Motor neuron (in vitro differentiated cells): ENCODE measurements at regions not wholly inside any gene's neighbourhood (a gene's known extent, or its start where the extent isn't known, plus 50 kb on each side); places are given as distances from the start of the nearest gene placed in this dataset.
A peak's percentile ranks its signal among the peaks of the same experiment; 100 is the strongest.
"Not testable (repeated sequence)": the region's sequence is repeated elsewhere in the genome, so short reads cannot be mapped to it uniquely, and the experiment has no call there.

Experiments used
- ATAC-seq, 8 experiments: fragments of 200-7000 bp; cut with Tn5 transposase; replicated peaks in 6 of 8; 2 replicates each; pipeline ENCODE4 v1.8.0; 2021; ENCODE audit warnings: mild to moderate bottlenecking in 8 of 8, moderate library complexity in 8 of 8
- H3K27ac ChIP-seq, 2 donors: fragments of 250-450 bp; sonication (Bioruptor Pico); 2 replicates each; pipeline ENCODE4 v1.9.0; 2021; ENCODE audit warnings: antibody characterized with exemption in 2 of 2, mild to moderate bottlenecking in 2 of 2, moderate library complexity in 1 of 2
- H3K4me1 ChIP-seq, 2 donors: fragments of 250-450 bp; sonication (Bioruptor Pico); replicated peaks in 1 of 2; 2 replicates each; pipeline ENCODE4 v1.6.1; 2021; ENCODE audit warnings: antibody characterized with exemption in 2 of 2, mild to moderate bottlenecking in 2 of 2, moderate library complexity in 1 of 2
- H3K4me3 ChIP-seq, 5 donors: fragments of 250-450 bp; sonication (Bioruptor Pico); 2 replicates each; pipeline ENCODE4 v1.9.0; 2021; ENCODE audit warnings: antibody characterized with exemption in 5 of 5, mild to moderate bottlenecking in 5 of 5, moderate library complexity in 4 of 5
- WGBS, 10 experiments: fragments of 450-650 bp; shearing (Covaris generic); methylation state at CpG; one replicate each; pipeline ENCODE4 v1.0.0; 2022; 5-methylcytosine and 5-hydroxymethylcytosine counted together
- in situ Hi-C, 9 experiments: fragments of 400-800 bp; cut with MboI; loops; one replicate each; pipeline ENCODE4 v1.15.0; 2021; ENCODE audit warnings: low sequenced_read_pairs in 9 of 9, low pct_unique_long_range_greater_than_20kb in 2 of 9; ENCODE audit not compliant: unreplicated experiment in 9 of 9

GRCh38 chr1:119225831-119226230, 85.4 kb upstream of the WARS2 start:
- Histone ChIP-seq H3K27ac (no peak overlapping the region), H3K4me3 (no peak overlapping the region), H3K4me1 (peaks cover 19 to 24% of the 10 kb centered on the region in 2 donors)
- in situ Hi-C loops: no loop called here
- 92 to 100% (median 100%) methylated on average over 1 to 2 of the region's 2 CpGs; no CpG with 5 or more reads in 5 of the 10 experiments for WGBS, 10 experiments
- ATAC-seq: no peak

DNA sequence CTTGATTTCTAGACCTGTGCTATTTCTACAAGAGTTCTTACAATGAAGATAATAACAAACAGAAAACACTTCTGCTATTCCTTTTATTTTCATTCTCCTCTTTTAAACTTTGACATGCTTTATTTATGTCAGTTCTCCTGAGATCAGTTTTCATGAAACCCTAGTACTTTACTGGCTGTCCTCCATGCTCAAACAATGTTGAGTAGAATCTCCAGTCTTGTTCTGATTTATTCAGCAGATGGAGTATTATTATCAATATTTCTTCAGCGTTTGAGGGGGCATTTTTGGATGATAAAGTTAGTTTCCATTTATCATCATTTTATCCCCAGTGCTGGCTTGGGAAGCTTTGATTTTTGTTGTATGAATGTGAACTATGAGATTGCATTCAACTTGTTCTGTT, 85.9 kb upstream of the WARS2 start:
- no peak for ATAC-seq
- Histone ChIP-seq H3K4me3 (no peak overlapping the region), H3K4me1 (peaks cover 19 to 24% of the 10 kb centered on the region in 2 donors), H3K27ac (no peak overlapping the region)
- in situ Hi-C loops: no loop called here
- 0 to 100% (median 83%) methylated on average over 1 of the region's 1 CpG; no CpG with 5 or more reads in 3 of the 10 experiments for WGBS, 10 experiments

- Histone ChIP-seq H3K4me3 (no peak overlapping the region), H3K4me1 (peaks cover 19 to 24% of the 10 kb centered on the region in 2 donors), H3K27ac (no peak overlapping the region)
- WGBS, 10 experiments: 50 to 80% (median 67%) methylated on average over 1 to 3 of the region's 3 CpGs; no CpG with 5 or more reads in 3 of the 10 experiments
- in situ Hi-C loops: no loop called here
- peak in 7 of 8 experiments; percentile 33 to 85 (median 65) for ATAC-seq
Measured at GRCh38 chr1:119226913-119227312, 86.5 kb upstream of the WARS2 start.

DNA sequence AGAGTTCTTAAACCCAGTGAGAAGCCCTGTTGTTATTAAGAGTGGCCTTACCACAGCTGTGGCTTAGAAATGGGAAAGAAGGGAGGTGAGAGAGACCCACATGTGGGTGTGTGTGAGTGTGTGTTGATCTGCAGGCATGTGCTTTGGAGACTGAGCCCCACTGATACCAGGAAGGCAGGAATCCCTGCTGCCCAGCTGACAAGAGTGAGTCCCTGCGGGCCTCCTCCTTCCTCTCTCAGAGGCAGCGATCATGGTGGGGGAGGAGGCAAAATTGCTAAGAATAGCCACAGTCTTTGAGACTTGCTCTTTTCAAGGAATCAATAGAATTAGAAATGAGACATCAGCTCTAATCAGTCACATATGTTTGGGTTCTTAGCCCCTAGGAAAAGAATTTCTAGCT, 87.0 kb upstream of the WARS2 start:
- in situ Hi-C loops: no loop called here
- Histone ChIP-seq H3K27ac (peak overlapping the region in 1 of 2 donors; percentile 10), H3K4me1 (peaks cover 19 to 24% of the 10 kb centered on the region in 2 donors), H3K4me3 (no peak overlapping the region)
- 0 to 78% (median 26%) methylated on average over 1 to 2 of the region's 2 CpGs; no CpG with 5 or more reads in 4 of the 10 experiments for WGBS, 10 experiments
- ATAC-seq: peak; percentile 24 to 82 (median 51)

GRCh38 chr1:119228335-119229080, 88.1 kb upstream of the WARS2 start:
- Histone ChIP-seq H3K4me3 (no peak overlapping the region), H3K4me1 (peaks cover 19 to 24% of the 10 kb centered on the region in 2 donors), H3K27ac (no peak overlapping the region)
- in situ Hi-C loops: no loop called here
- 11 to 91% (median 82%) methylated on average over 3 to 4 of the region's 4 CpGs for WGBS, 10 experiments
- ATAC-seq: peak in 3 of 8 experiments; percentile 54 to 59 (median 58)

GRCh38 chr1:119235120-119235519, 94.7 kb upstream of the WARS2 start:
- 0 to 95% (median 65%) methylated on average over 1 to 2 of the region's 2 CpGs; no CpG with 5 or more reads in 3 of the 10 experiments for WGBS, 10 experiments
- ATAC-seq: peak in 2 of 8 experiments; percentile 53 to 72
- no peaks in the 10 kb centered on the region for H3K4me1 ChIP-seq
- H3K4me3 ChIP-seq: no peak overlapping the region
- no peak overlapping the region for H3K27ac ChIP-seq
- in situ Hi-C loops: no loop called here

DNA sequence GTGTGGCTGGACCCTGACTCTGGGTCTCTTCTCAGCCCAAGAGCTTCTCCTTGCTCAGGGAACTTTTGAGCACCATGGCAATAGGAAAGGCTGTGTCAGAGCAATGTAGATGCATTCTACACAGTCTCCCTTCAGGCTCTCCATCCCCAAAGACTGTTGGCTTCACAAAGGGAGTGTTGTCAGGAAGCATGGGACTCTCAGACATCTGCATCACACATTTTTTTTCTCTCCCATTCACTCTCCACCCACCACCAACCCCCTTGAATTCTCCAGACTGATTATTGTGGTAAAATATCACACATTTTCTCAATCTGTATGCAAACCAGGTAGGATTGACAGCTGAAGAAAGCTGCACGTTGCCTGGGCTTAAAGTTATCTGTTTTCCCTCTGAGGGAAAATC, 105.4 kb upstream of the WARS2 start:
- no peak overlapping the region for H3K27ac ChIP-seq
- in situ Hi-C loops: no loop called here
- 0 to 71% (median 40%) methylated on average over 1 of the region's 1 CpG; no CpG with 5 or more reads in 3 of the 10 experiments for WGBS, 10 experiments
- peak in 2 of 8 experiments; percentile 49 to 52 for ATAC-seq
- H3K4me3 ChIP-seq: no peak overlapping the region
- no peaks in the 10 kb centered on the region for H3K4me1 ChIP-seq

DNA sequence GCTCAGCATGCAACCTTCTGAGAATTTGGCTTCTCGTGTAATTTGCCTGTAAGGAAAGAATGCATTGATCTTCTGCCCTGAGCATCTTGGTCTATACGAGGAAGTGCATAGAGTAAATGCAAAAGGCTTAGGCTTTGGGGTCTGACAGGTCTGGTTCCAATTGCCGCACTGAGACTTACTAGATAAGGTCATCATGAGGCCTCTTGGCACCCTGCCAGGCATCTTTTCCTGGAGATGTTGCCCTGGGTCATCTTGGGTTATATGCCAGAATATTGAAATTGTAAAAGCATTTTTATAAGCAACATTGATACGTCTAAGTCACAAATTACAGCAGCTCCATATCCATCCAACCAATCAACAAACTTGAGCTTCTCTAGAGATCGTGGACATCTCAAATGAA, 108.8 kb upstream of the WARS2 start:
- 60 to 100% (median 91%) methylated on average over 1 to 5 of the region's 5 CpGs; no CpG with 5 or more reads in 1 of the 10 experiments for WGBS, 10 experiments
- Histone ChIP-seq H3K27ac (no peak overlapping the region), H3K4me3 (no peak overlapping the region), H3K4me1 (no peaks in the 10 kb centered on the region)
- no peak for ATAC-seq
- in situ Hi-C loops: no loop called here

DNA sequence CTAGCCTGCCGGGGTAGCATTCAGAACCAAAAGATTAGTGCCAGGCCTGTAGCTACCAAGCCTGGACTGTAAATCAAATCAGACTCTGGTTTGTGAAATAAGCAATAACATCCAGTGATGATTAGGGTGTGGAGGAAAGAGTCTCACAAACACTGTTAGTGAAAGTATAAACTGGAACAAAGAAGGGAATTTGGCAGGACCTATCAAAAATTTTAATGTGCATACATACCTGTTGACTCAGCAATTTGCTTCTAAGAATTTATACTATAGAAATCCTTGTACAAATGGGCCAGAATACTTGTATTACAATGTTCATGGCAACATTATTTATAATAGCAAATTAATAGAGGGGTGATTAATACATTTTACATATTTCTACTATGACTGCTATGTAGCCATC, 109.8 kb upstream of the WARS2 start:
- no peak overlapping the region for H3K4me3 ChIP-seq
- 100% methylated on average over 1 of the region's 1 CpG; no CpG with 5 or more reads in 6 of the 10 experiments for WGBS, 10 experiments
- H3K4me1 ChIP-seq: no peaks in the 10 kb centered on the region
- in situ Hi-C loops: no loop called here
- H3K27ac ChIP-seq: no peak overlapping the region
- no peak for ATAC-seq

DNA sequence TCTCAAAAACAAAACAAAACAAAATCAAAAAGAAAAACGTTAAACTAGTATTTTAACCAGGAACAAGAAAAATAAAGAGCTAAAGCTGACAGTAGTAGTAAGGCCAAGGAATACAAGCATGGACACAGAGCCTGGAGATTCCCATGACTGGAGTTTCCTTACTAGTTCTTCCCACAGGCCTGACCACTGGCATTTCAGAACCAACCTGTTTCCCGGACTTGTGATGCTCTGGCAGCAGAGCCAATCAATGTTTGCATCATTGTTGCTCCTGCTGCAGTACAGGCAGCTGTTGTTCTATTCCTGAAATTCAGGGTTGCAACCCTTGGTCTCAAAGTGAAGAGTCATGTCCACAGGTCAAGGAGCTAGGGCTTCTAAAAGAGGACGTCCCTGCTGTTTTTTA, 111.3 kb upstream of the WARS2 start:
- in situ Hi-C loops: no loop called here
- 53 to 100% (median 88%) methylated on average over 1 to 3 of the region's 3 CpGs; no CpG with 5 or more reads in 2 of the 10 experiments for WGBS, 10 experiments
- no peaks in the 10 kb centered on the region for H3K4me1 ChIP-seq
- no peak for ATAC-seq
- no peak overlapping the region for H3K4me3 ChIP-seq
- no peak overlapping the region for H3K27ac ChIP-seq

GRCh38 chr1:119253366-119253765, 112.9 kb upstream of the WARS2 start:
- WGBS, 10 experiments: 17 to 100% (median 87%) methylated on average over 1 of the region's 1 CpG; no CpG with 5 or more reads in 2 of the 10 experiments
- in situ Hi-C loops: no loop called here
- H3K27ac ChIP-seq: no peak overlapping the region
- ATAC-seq: no peak
- no peak overlapping the region for H3K4me3 ChIP-seq
- H3K4me1 ChIP-seq: no peaks in the 10 kb centered on the region

DNA sequence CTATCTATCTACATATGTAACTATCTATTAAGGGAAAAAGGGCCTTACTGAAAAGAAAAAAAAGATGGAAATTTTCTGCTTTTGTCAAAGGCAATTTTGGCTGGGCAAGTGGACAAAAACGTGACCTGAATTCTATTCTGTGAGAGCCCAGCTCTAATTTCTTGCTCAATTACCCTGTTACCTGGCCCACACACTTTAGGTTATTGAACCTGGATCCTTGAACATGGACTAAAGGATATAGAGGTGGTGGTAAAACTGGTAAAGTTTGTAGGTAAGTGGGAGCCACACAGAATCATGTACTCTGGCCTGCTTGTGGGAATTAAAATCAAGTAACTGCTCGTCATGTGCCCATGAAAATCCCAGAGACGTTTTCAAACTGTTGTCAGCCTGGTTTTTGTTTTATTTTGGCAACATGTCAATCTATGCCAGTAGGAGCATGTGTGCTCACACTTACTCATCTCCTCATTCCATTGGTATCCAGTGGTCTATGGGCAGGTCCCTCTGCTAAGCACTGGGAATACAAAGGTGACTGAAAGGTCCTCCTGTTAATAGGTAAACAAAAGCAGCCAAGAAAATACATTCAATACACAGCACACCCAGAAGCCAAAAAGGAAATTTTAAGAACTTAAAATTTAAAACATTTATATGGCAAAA, 113.7 kb upstream of the WARS2 start:
- no peak for ATAC-seq
- Histone ChIP-seq H3K27ac (no peak overlapping the region), H3K4me1 (no peaks in the 10 kb centered on the region), H3K4me3 (no peak overlapping the region)
- 0 to 100% (median 75%) methylated on average over 1 to 3 of the region's 3 CpGs; no CpG with 5 or more reads in 1 of the 10 experiments for WGBS, 10 experiments
- in situ Hi-C loops: no loop called here

DNA sequence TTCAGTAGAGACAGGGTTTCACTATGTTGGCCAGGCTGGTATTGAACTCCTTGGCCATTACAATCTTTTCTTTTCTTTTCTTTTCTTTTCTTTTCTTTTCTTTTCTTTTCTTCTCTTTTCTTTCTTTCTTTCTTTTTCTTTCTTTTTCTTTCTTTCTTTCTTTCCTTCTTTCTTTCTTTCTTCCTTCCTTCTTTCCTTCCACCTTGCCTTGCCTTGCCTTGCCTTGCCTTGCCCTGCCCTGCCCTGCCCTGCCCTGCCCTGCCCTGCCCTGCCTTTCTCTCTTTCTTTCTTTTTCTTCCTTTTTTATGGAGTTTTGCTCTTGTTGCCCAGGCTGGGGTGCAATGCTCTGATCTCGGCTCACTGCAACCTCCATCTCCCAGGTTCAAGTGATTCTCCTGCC, 112.5 kb upstream of the HAO2 start:
- H3K4me1 ChIP-seq, in situ Hi-C loops, ATAC-seq, H3K4me3 ChIP-seq, H3K27ac ChIP-seq: not testable (repeated sequence)
- 67 to 100% (median 94%) methylated on average over 1 of the region's 1 CpG; no CpG with 5 or more reads in 6 of the 10 experiments for WGBS, 10 experiments
